SK-N-MC (cell line): ENCODE measurements at regions not wholly inside any gene's neighbourhood (a gene's known extent, or its start where the extent isn't known, plus 50 kb on each side); places are given as distances from the start of the nearest gene placed in this dataset.

Source experiments
- DNase-seq: peaks from one replicate; pipeline ENCODE4 v3.0.0-alpha.2; 2011; ENCODE audit warnings: low read depth, low spot score
- H3K27ac ChIP-seq: fragments of 200-600 bp; sonication (generic); 2 replicates; pipeline ENCODE4 v1.5.1; 2016; ENCODE audit warnings: mixed run types
- H3K36me3 ChIP-seq: fragments of 200-600 bp; sonication (generic); 2 replicates; pipeline ENCODE4 v1.6.1; 2017; ENCODE audit warnings: antibody characterized with exemption, low read length, mixed read lengths; ENCODE audit not compliant: insufficient read depth
- H3K4me3 ChIP-seq: fragments of 200-600 bp; sonication (generic); 2 replicates; pipeline ENCODE4 v1.5.1; 2016
- H3K9ac ChIP-seq: fragments of 200-600 bp; sonication (generic); 2 replicates; pipeline ENCODE4 v1.8.0; 2017; ENCODE audit warnings: mixed run types, mixed read lengths; ENCODE audit not compliant: insufficient read length
- H3K9me3 ChIP-seq: fragments of 200-600 bp; sonication (generic); 2 replicates; pipeline ENCODE4 v1.6.1; 2017; ENCODE audit warnings: low read depth, mild to moderate bottlenecking, antibody characterized with exemption, low read length, moderate library complexity, mixed read lengths
- EZH2 ChIP-seq: fragments of 200-600 bp; sonication (generic); IDR thresholded peaks from one replicate; pipeline ENCODE4 v1.6.1; 2017; ENCODE audit warnings: antibody characterized with exemption
- FOXP2 ChIP-seq: optimal IDR thresholded peaks from 2 replicates; pipeline ENCODE3; 2011; ENCODE audit warnings: mild to moderate bottlenecking, moderate library complexity; ENCODE audit not compliant: insufficient read depth; ENCODE audit errors: extremely low read length, control extremely low read depth
- POLR2AphosphoS5 ChIP-seq: IDR thresholded peaks from 2 replicates; pipeline ENCODE4 v1.6.1; 2012; ENCODE audit warnings: mild to moderate bottlenecking, low read depth, low read length, borderline replicate concordance

GRCh38 chr10:76657337-76658012 lies 980.1 kb downstream of the KCNMA1 start:
- Histone ChIP-seq H3K36me3 (no peaks in the 10 kb centered on the region), H3K4me3 (no peak overlapping the region), H3K9ac (no peak overlapping the region), H3K27ac (no peak overlapping the region), H3K9me3 (no peaks in the 10 kb centered on the region)
- no peak for TF ChIP-seq EZH2
- no peak for TF ChIP-seq FOXP2
- TF ChIP-seq POLR2AphosphoS5 = no peak
- DNase-seq = no peak

- no peak overlapping the region for H3K9ac ChIP-seq
- TF ChIP-seq POLR2AphosphoS5 (no peak), FOXP2 (no peak), EZH2 (no peak)
- DNase-seq = no peak
- H3K27ac ChIP-seq = no peak overlapping the region
- H3K9me3 ChIP-seq = no peaks in the 10 kb centered on the region
- no peak overlapping the region for H3K4me3 ChIP-seq
- H3K36me3 ChIP-seq = no peaks in the 10 kb centered on the region
Measured at GRCh38 chr10:76651154-76651553, 986.5 kb downstream of the KCNMA1 start.

- TF ChIP-seq POLR2AphosphoS5 = no peak
- no peak for TF ChIP-seq FOXP2
- TF ChIP-seq EZH2 = no peak
- Histone ChIP-seq H3K4me3 (no peak overlapping the region), H3K27ac (no peak overlapping the region), H3K9me3 (no peaks in the 10 kb centered on the region), H3K36me3 (no peaks in the 10 kb centered on the region), H3K9ac (no peak overlapping the region)
- DNase-seq = no peak
Measured at GRCh38 chr10:76649723-76650127, 987.9 kb downstream of the KCNMA1 start.

GRCh38 chr10:76649254-76649653 lies 988.4 kb downstream of the KCNMA1 start:
- no peak for TF ChIP-seq FOXP2
- no peak for TF ChIP-seq EZH2
- TF ChIP-seq POLR2AphosphoS5 = no peak
- H3K9ac ChIP-seq = no peak overlapping the region
- no peaks in the 10 kb centered on the region for H3K36me3 ChIP-seq
- no peak overlapping the region for H3K27ac ChIP-seq
- no peaks in the 10 kb centered on the region for H3K9me3 ChIP-seq
- DNase-seq = no peak
- no peak overlapping the region for H3K4me3 ChIP-seq

- H3K27ac ChIP-seq = no peak overlapping the region
- no peak overlapping the region for H3K9ac ChIP-seq
- DNase-seq = no peak
- no peak overlapping the region for H3K4me3 ChIP-seq
- TF ChIP-seq FOXP2 = no peak
- TF ChIP-seq POLR2AphosphoS5 = no peak
- TF ChIP-seq EZH2 = no peak
- H3K9me3 ChIP-seq = no peaks in the 10 kb centered on the region
- no peaks in the 10 kb centered on the region for H3K36me3 ChIP-seq
Measured at GRCh38 chr10:76647301-76647700, 990.3 kb downstream of the KCNMA1 start.

GRCh38 chr10:76645341-76645740 lies 992.3 kb downstream of the KCNMA1 start:
- DNase-seq = no peak
- TF ChIP-seq FOXP2 = no peak
- no peak for TF ChIP-seq EZH2
- TF ChIP-seq POLR2AphosphoS5 = no peak
- Histone ChIP-seq H3K9me3 (no peaks in the 10 kb centered on the region), H3K27ac (no peak overlapping the region), H3K9ac (no peak overlapping the region), H3K36me3 (no peaks in the 10 kb centered on the region), H3K4me3 (no peak overlapping the region)

- TF ChIP-seq EZH2 = no peak
- no peak for TF ChIP-seq FOXP2
- TF ChIP-seq POLR2AphosphoS5 = no peak
- H3K4me3 ChIP-seq = no peak overlapping the region
- no peak overlapping the region for H3K9ac ChIP-seq
- no peak for DNase-seq
- H3K9me3 ChIP-seq = no peaks in the 10 kb centered on the region
- no peak overlapping the region for H3K27ac ChIP-seq
- no peaks in the 10 kb centered on the region for H3K36me3 ChIP-seq
Measured at GRCh38 chr10:76644476-76644875, 993.1 kb downstream of the KCNMA1 start.

GRCh38 chr10:76643511-76643911 lies 994.1 kb downstream of the KCNMA1 start:
- no peak overlapping the region for H3K27ac ChIP-seq
- TF ChIP-seq EZH2 = no peak
- TF ChIP-seq FOXP2 = no peak
- TF ChIP-seq POLR2AphosphoS5 = no peak
- no peak for DNase-seq
- no peaks in the 10 kb centered on the region for H3K9me3 ChIP-seq
- H3K9ac ChIP-seq = no peak overlapping the region
- no peaks in the 10 kb centered on the region for H3K36me3 ChIP-seq
- H3K4me3 ChIP-seq = no peak overlapping the region

- H3K9ac ChIP-seq = no peak overlapping the region
- H3K4me3 ChIP-seq = no peak overlapping the region
- H3K9me3 ChIP-seq = no peaks in the 10 kb centered on the region
- no peak for DNase-seq
- TF ChIP-seq FOXP2 (no peak), POLR2AphosphoS5 (no peak), EZH2 (no peak)
- H3K36me3 ChIP-seq = no peaks in the 10 kb centered on the region
- H3K27ac ChIP-seq = no peak overlapping the region
Measured at GRCh38 chr10:76642358-76642757, 995.2 kb downstream of the KCNMA1 start.
